SK-N-SH treated with all-trans-retinoic acid at 6 μM for 48 hours (cell line): ENCODE measurements at regions not wholly inside any gene's neighbourhood (a gene's known extent, or its start where the extent isn't known, plus 50 kb on each side); places are given as distances from the start of the nearest gene placed in this dataset.

Experiments used
- TSHZ2 ChIP-seq: fragments of 250-450 bp; sonication (Bioruptor Pico); IDR thresholded peaks from 2 replicates; pipeline ENCODE4 v1.5.0; 2020; ENCODE audit warnings: mild to moderate bottlenecking, moderate library complexity
- ZNF70 ChIP-seq: fragments of 450-650 bp; formaldehyde crosslinking; IDR thresholded peaks from 2 replicates; pipeline ENCODE4 v1.5.0; 2020; ENCODE audit warnings: mild to moderate bottlenecking, moderate library complexity
- TF ChIP-seq, protein P1 (sequence below): fragments of 250-450 bp; sonication (Bioruptor Pico); IDR thresholded peaks from 2 replicates; pipeline ENCODE4 v1.8.0; 2020; ENCODE audit warnings: mild to moderate bottlenecking, moderate library complexity, borderline replicate concordance

DNA sequence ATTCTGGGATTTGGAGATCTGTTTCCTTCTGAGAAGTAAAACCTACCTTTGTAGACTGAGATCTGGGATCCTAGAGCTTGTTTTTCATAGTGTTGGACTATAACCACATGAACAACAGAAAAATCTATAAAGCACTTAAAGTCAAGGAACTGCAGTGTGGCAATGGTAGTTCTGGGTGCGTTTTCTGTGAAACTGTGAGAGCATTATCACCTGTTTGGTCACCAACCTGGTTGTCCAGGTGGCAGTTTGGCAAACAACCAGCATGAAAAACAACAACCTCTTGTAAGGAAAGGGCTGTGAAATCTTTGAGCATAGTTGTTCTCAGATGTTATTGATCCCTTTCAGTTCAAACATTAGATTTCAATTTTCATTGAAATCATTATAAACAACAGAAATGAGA is 215.8 kb upstream of the CITED2 start:
- TF ChIP-seq, protein P1, sequence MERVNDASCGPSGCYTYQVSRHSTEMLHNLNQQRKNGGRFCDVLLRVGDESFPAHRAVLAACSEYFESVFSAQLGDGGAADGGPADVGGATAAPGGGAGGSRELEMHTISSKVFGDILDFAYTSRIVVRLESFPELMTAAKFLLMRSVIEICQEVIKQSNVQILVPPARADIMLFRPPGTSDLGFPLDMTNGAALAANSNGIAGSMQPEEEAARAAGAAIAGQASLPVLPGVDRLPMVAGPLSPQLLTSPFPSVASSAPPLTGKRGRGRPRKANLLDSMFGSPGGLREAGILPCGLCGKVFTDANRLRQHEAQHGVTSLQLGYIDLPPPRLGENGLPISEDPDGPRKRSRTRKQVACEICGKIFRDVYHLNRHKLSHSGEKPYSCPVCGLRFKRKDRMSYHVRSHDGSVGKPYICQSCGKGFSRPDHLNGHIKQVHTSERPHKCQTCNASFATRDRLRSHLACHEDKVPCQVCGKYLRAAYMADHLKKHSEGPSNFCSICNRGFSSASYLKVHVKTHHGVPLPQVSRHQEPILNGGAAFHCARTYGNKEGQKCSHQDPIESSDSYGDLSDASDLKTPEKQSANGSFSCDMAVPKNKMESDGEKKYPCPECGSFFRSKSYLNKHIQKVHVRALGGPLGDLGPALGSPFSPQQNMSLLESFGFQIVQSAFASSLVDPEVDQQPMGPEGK (CRISPR knock-in tag): no peak
- TF ChIP-seq TSHZ2 (CRISPR knock-in tag) (no peak), ZNF70 (CRISPR knock-in tag) (no peak)
